ENCODE measurements at regions not wholly inside any gene's neighbourhood (a gene's known extent, or its start where the extent isn't known, plus 50 kb on each side); places are given as distances from the start of the nearest gene placed in this dataset.

- DNase-seq (no peak), ATAC-seq (no peak)
- Mint-ChIP-seq H3K27ac (no peak overlapping the region), H3K4me1 (no peaks in the 10 kb centered on the region), H3K36me3 (ENCODE audit: low read depth) (no peaks in the 10 kb centered on the region), H3K9me3 (ENCODE audit: low read depth) (peaks cover 1% of the 10 kb centered on the region), H3K27me3 (no peaks in the 10 kb centered on the region), H3K4me3 (no peak overlapping the region)
- ChIA-PET POLR2A (interaction anchor here (0.6 kb wide), 1 partner anchor 327 kb away, joined by 4 read pairs; no protein-coding TSS in a partner anchor), CTCF (no interaction called here)
- intact Hi-C loops (cut with DNase I, micrococcal nuclease), result no loop called here
Observed at GRCh38 chr18:41769265-41769664, 185.8 kb upstream of the PIK3C3 start.

DNA sequence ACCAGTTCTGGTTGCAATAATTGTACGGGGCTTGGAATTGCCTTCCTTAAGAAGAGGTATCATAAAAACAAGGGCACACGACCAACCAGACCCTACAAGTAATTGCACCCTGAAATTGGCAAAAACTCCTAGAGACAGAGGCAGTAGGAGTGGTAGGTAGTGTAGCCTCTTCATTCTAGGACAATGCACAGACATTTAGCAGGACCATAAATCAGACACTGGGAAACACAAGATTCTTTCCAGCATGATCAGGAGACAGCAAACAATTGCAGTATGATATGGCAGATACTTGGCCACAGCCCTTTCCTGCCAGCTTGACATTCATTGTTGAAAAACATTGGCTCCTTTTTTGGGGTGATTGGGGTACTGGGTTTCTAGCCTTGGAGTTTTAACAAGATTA, 186.6 kb upstream of the PIK3C3 start:
- Mint-ChIP-seq H3K9me3 (ENCODE audit: low read depth) (no peaks in the 10 kb centered on the region), H3K27me3 (no peaks in the 10 kb centered on the region), H3K36me3 (ENCODE audit: low read depth) (no peaks in the 10 kb centered on the region), H3K4me1 (no peaks in the 10 kb centered on the region), H3K4me3 (no peak overlapping the region), H3K27ac (no peak overlapping the region)
- ChIA-PET CTCF (no interaction called here), POLR2A (no interaction called here)
- ATAC-seq (no peak), DNase-seq (no peak)
- intact Hi-C loops (cut with DNase I, micrococcal nuclease), result no loop called here

GRCh38 chr18:41767960-41768359, 187.1 kb upstream of the PIK3C3 start:
- intact Hi-C loops (cut with DNase I, micrococcal nuclease), result no loop called here
- no peak overlapping the region for H3K27ac Mint-ChIP-seq
- H3K36me3 Mint-ChIP-seq (ENCODE audit: low read depth), result no peaks in the 10 kb centered on the region
- no peaks in the 10 kb centered on the region for H3K4me1 Mint-ChIP-seq
- CTCF ChIA-PET, result no interaction called here
- ATAC-seq (no peak), DNase-seq (no peak)
- no peaks in the 10 kb centered on the region for H3K9me3 Mint-ChIP-seq (ENCODE audit: low read depth)
- H3K27me3 Mint-ChIP-seq, result no peaks in the 10 kb centered on the region
- no peak overlapping the region for H3K4me3 Mint-ChIP-seq
- POLR2A ChIA-PET, result no interaction called here

GRCh38 chr18:41765460-41765859, 189.6 kb upstream of the PIK3C3 start:
- ATAC-seq (no peak), DNase-seq (no peak)
- peaks cover 2% of the 10 kb centered on the region for H3K27me3 Mint-ChIP-seq
- H3K27ac Mint-ChIP-seq, result no peak overlapping the region
- no peaks in the 10 kb centered on the region for H3K9me3 Mint-ChIP-seq (ENCODE audit: low read depth)
- intact Hi-C loops (cut with DNase I, micrococcal nuclease), result no loop called here
- H3K4me3 Mint-ChIP-seq, result no peak overlapping the region
- H3K36me3 Mint-ChIP-seq (ENCODE audit: low read depth), result no peaks in the 10 kb centered on the region
- POLR2A ChIA-PET, result no interaction called here
- H3K4me1 Mint-ChIP-seq, result no peaks in the 10 kb centered on the region
- CTCF ChIA-PET, result no interaction called here

- Mint-ChIP-seq H3K27ac (no peak overlapping the region), H3K9me3 (ENCODE audit: low read depth) (no peaks in the 10 kb centered on the region), H3K27me3 (peaks cover 2% of the 10 kb centered on the region), H3K36me3 (ENCODE audit: low read depth) (no peaks in the 10 kb centered on the region), H3K4me3 (no peak overlapping the region), H3K4me1 (no peaks in the 10 kb centered on the region)
- ChIA-PET CTCF (no interaction called here), POLR2A (no interaction called here)
- DNase-seq (no peak), ATAC-seq (no peak)
- intact Hi-C loops (cut with DNase I, micrococcal nuclease), result no loop called here
Observed at GRCh38 chr18:41763361-41763760, 191.7 kb upstream of the PIK3C3 start.

- CTCF ChIA-PET, result interaction anchor here (0.6 kb wide), 1 partner anchor 678 kb away, joined by 4 read pairs; no protein-coding TSS in a partner anchor
- H3K4me1 Mint-ChIP-seq, result no peaks in the 10 kb centered on the region
- H3K27me3 Mint-ChIP-seq, result peaks cover 2% of the 10 kb centered on the region
Observed at GRCh38 chr18:41761333-41762018, 193.6 kb upstream of the PIK3C3 start.

DNA sequence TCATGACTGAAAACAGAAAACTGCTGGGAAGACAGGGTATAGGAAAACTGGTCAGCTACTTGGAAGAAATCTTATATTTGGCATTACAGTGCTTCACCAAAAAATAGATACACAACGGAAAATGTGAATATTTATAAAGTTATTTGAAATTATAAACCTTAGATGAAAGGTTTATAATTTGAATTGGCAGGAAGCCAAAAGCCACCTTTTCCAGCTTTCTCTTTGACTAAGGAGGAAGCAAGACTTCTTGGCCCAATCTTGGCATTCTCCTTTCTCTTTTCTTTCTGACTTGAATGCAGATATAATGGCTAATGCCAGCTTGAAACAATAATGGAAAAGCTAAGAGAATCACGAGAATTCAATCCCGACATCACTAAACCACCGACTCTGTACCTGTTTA, 196.5 kb upstream of the PIK3C3 start:
- no peak for ATAC-seq
- ChIA-PET POLR2A (no interaction called here), CTCF (no interaction called here)
- intact Hi-C loops (cut with DNase I, micrococcal nuclease), result no loop called here
- Mint-ChIP-seq H3K9me3 (ENCODE audit: low read depth) (no peaks in the 10 kb centered on the region), H3K4me3 (no peak overlapping the region), H3K36me3 (ENCODE audit: low read depth) (no peaks in the 10 kb centered on the region), H3K4me1 (no peaks in the 10 kb centered on the region), H3K27me3 (peaks cover 2% of the 10 kb centered on the region), H3K27ac (no peak overlapping the region)
- no peak for DNase-seq

More at GRCh38 chr18:41761333-41762018, 193.6 kb upstream of the PIK3C3 start:
- no peak overlapping the region for H3K27ac Mint-ChIP-seq
- POLR2A ChIA-PET, result interaction anchor here (0.6 kb wide), 1 partner anchor 59 kb away, joined by 3 read pairs; no protein-coding TSS in a partner anchor
- H3K36me3 Mint-ChIP-seq (ENCODE audit: low read depth), result no peaks in the 10 kb centered on the region
- no peak overlapping the region for H3K4me3 Mint-ChIP-seq
- no peak for DNase-seq
- intact Hi-C loops (cut with DNase I, micrococcal nuclease), result no loop called here
- ATAC-seq, result no peak
- H3K9me3 Mint-ChIP-seq (ENCODE audit: low read depth), result no peaks in the 10 kb centered on the region

DNA sequence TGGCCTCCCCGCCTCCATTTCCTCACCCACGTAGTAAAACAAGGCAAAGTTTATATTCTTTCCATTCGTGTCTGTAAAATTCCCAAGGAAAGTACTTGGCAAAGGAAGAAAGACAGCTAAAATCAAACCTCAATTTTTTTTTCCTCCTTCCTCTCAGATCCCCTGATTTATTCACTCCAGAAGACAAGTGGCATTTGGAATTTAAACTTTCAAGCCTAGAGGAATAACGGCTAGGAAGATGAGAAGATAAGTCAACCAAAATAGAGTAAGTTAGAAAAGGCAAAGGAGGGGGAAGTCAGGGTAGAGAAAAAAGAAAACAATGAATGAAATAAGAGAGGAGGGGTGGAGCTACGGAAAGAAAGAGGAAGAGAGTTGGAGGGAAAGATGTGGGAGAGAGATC, 198.9 kb upstream of the PIK3C3 start:
- no peaks in the 10 kb centered on the region for H3K9me3 Mint-ChIP-seq (ENCODE audit: low read depth)
- no peak overlapping the region for H3K4me3 Mint-ChIP-seq
- intact Hi-C loops (cut with DNase I, micrococcal nuclease), result no loop called here
- ATAC-seq (no peak), DNase-seq (no peak)
- H3K27me3 Mint-ChIP-seq, result no peaks in the 10 kb centered on the region
- no peaks in the 10 kb centered on the region for H3K36me3 Mint-ChIP-seq (ENCODE audit: low read depth)
- ChIA-PET CTCF (no interaction called here), POLR2A (no interaction called here)
- no peaks in the 10 kb centered on the region for H3K4me1 Mint-ChIP-seq
- no peak overlapping the region for H3K27ac Mint-ChIP-seq

DNA sequence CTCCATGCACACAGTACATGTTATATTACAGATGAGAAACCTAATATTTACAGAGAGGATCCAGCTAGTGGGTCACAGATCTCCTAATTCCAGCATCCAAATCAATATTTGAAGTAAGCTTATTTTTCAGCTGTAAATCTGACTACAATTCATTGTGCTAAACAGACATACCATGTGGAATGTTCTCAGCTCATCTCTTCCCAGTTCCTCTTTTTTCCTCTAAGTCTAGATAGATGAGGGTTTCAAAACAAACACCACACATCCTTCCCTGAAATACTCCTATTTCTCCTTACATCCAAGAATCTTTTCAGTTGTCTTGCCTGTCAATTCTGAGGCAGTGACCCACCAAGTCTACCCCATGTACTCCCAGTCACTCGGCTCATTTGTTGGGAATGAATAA, 200.7 kb upstream of the PIK3C3 start:
- ATAC-seq, result no peak
- CTCF ChIA-PET, result no interaction called here
- intact Hi-C loops (cut with DNase I, micrococcal nuclease), result no loop called here

GRCh38 chr18:41753826-41754225, 201.2 kb upstream of the PIK3C3 start:
- Mint-ChIP-seq H3K36me3 (ENCODE audit: low read depth) (no peaks in the 10 kb centered on the region), H3K9me3 (ENCODE audit: low read depth) (no peaks in the 10 kb centered on the region), H3K27ac (no peak overlapping the region), H3K4me1 (no peaks in the 10 kb centered on the region), H3K27me3 (no peaks in the 10 kb centered on the region), H3K4me3 (no peak overlapping the region)
- ChIA-PET CTCF (no interaction called here), POLR2A (no interaction called here)
- DNase-seq, result no peak
- no peak for ATAC-seq
- intact Hi-C loops (cut with DNase I, micrococcal nuclease), result no loop called here

More for the DNA sequence above, 200.7 kb upstream of the PIK3C3 start:
- H3K4me3 Mint-ChIP-seq, result no peak overlapping the region
- no peaks in the 10 kb centered on the region for H3K36me3 Mint-ChIP-seq (ENCODE audit: low read depth)
- H3K9me3 Mint-ChIP-seq (ENCODE audit: low read depth), result no peaks in the 10 kb centered on the region
- DNase-seq, result no peak
- H3K27me3 Mint-ChIP-seq, result no peaks in the 10 kb centered on the region
- no peak overlapping the region for H3K27ac Mint-ChIP-seq
- POLR2A ChIA-PET, result no interaction called here
- H3K4me1 Mint-ChIP-seq, result no peaks in the 10 kb centered on the region

DNA sequence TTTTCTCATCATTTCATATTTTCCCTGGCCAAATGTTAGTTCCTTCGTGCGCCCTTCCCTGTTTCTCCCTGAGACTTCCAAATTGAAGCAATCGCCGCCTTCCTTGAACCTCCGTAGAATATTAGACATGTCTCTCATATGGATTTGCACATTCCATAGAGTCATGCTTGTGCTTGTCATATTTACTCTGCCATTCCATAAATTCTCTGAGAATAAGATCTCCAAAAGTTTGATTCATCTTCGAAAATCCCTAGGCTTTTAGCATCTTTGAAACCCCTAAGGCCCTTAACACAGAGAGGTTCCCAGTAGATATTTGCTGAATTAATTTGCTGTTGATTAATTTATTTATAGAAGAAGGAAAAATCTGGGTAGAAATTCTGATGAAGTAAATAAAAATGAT, 202.2 kb upstream of the PIK3C3 start:
- Mint-ChIP-seq H3K27me3 (no peaks in the 10 kb centered on the region), H3K36me3 (ENCODE audit: low read depth) (no peaks in the 10 kb centered on the region), H3K9me3 (ENCODE audit: low read depth) (no peaks in the 10 kb centered on the region), H3K27ac (no peak overlapping the region), H3K4me3 (no peak overlapping the region), H3K4me1 (no peaks in the 10 kb centered on the region)
- intact Hi-C loops (cut with DNase I, micrococcal nuclease), result no loop called here
- ATAC-seq (no peak), DNase-seq (no peak)
- ChIA-PET CTCF (interaction anchor here (0.6 to 0.7 kb wide), 2 partner anchors 77 to 1513 kb away, joined by 3 read pairs; no protein-coding TSS in a partner anchor), POLR2A (no interaction called here)

DNA sequence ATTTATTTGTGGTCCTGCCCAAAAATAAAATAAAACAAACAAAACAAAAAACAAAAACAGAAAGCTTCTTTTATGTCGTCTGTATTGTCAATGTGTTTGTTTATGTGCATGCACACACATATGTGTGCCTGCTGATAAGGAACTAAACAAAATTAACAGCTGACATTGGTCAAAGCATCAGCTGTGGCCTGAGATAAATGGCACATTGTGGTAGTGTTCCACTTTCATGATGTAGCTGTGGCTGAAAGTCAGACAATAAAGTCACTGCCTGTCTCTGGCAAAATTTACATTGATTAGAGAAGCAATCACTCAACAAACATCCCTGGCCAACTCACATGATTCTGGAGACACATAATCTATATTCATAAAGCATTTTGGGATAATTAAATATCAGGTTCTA, 203.4 kb upstream of the PIK3C3 start:
- CTCF ChIA-PET, result no interaction called here
- H3K27me3 Mint-ChIP-seq, result no peaks in the 10 kb centered on the region
- ATAC-seq (no peak), DNase-seq (no peak)
- intact Hi-C loops (cut with DNase I, micrococcal nuclease), result no loop called here
- no peak overlapping the region for H3K27ac Mint-ChIP-seq
- POLR2A ChIA-PET, result no interaction called here
- H3K36me3 Mint-ChIP-seq (ENCODE audit: low read depth), result no peaks in the 10 kb centered on the region
- H3K4me3 Mint-ChIP-seq, result no peak overlapping the region
- no peaks in the 10 kb centered on the region for H3K9me3 Mint-ChIP-seq (ENCODE audit: low read depth)
- no peaks in the 10 kb centered on the region for H3K4me1 Mint-ChIP-seq

DNA sequence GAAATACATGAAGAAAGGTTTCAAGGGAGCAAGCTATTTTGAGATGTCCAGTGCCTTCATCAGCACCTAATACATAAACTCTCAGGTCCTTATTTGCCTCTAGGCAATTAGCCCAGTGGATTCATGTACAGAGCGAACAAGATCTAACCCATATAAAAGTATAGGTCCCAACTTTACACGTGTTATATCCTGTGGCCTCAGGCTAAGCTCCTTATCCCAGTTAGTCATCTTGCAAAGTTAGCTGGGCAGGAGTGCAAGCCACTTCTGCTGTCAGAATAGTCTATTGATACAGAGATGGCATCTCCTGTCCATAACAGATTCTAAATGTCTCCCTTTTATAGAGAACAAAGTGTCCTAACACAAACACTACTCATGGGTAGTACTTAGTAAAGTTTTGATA, 203.9 kb upstream of the PIK3C3 start:
- Mint-ChIP-seq H3K36me3 (ENCODE audit: low read depth) (no peaks in the 10 kb centered on the region), H3K9me3 (ENCODE audit: low read depth) (no peaks in the 10 kb centered on the region), H3K27me3 (no peaks in the 10 kb centered on the region), H3K4me1 (no peaks in the 10 kb centered on the region), H3K27ac (no peak overlapping the region), H3K4me3 (no peak overlapping the region)
- ChIA-PET POLR2A (no interaction called here), CTCF (no interaction called here)
- no peak for DNase-seq
- ATAC-seq, result no peak
- intact Hi-C loops (cut with DNase I, micrococcal nuclease), result no loop called here

Data from activated CD4-positive, alpha-beta T cell treated with anti-CD3 and anti-CD28 coated beads for 36 hours (primary cell).